SK-N-SH (cell line): ENCODE measurements at regions not wholly inside any gene's neighbourhood (a gene's known extent, or its start where the extent isn't known, plus 50 kb on each side); places are given as distances from the start of the nearest gene placed in this dataset.
"Not testable (repeated sequence)": the region's sequence is repeated elsewhere in the genome, so short reads cannot be mapped to it uniquely, and the experiment has no call there.

ENCODE experiments used
- CTCF ChIP-seq: fragments of 200-600 bp; sonication (generic); IDR thresholded peaks from 2 replicates; pipeline ENCODE4 v1.6.1; 2017; ENCODE audit warnings: antibody characterized with exemption, mild to moderate bottlenecking, moderate library complexity
- NFIC ChIP-seq: IDR thresholded peaks from 2 replicates; pipeline ENCODE4 v1.4.0; 2012; ENCODE audit warnings: borderline replicate concordance
- POLR2AphosphoS5 ChIP-seq: IDR thresholded peaks from 2 replicates; pipeline ENCODE4 v1.6.1; 2012; ENCODE audit warnings: low read depth, low read length
- RFX5 ChIP-seq: IDR thresholded peaks from 2 replicates; pipeline ENCODE4 v1.6.1; 2012; ENCODE audit warnings: mild to moderate bottlenecking, improper control_type of control experiment, low read length
- SIN3A ChIP-seq: IDR thresholded peaks from 2 replicates; pipeline ENCODE4 v1.6.1; 2012; ENCODE audit warnings: low read depth, mild to moderate bottlenecking, low read length, moderate library complexity, borderline replicate concordance
- TAF1 ChIP-seq: IDR thresholded peaks from 2 replicates; pipeline ENCODE4 v1.6.1; 2012; ENCODE audit warnings: low read depth, mild to moderate bottlenecking, low read length, moderate library complexity, borderline replicate concordance
- USF1 ChIP-seq: IDR thresholded peaks from 2 replicates; pipeline ENCODE4 v1.4.0; 2012; ENCODE audit warnings: low read depth, borderline replicate concordance
- YY1 ChIP-seq: IDR thresholded peaks from 2 replicates; pipeline ENCODE4 v1.4.0; 2012; ENCODE audit warnings: low read depth, mild to moderate bottlenecking
- TF ChIP-seq, protein P1 (sequence below): IDR thresholded peaks from 2 replicates; pipeline ENCODE4 v1.4.0; 2012; ENCODE audit warnings: low read depth
- TF ChIP-seq, protein P2 (sequence below): IDR thresholded peaks from 2 replicates; pipeline ENCODE4; 2012

- TF ChIP-seq CTCF, TAF1, POLR2AphosphoS5, USF1, YY1, RFX5, NFIC, SIN3A: not testable (repeated sequence)
- TF ChIP-seq, protein P1, sequence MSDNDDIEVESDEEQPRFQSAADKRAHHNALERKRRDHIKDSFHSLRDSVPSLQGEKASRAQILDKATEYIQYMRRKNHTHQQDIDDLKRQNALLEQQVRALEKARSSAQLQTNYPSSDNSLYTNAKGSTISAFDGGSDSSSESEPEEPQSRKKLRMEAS, result not testable (repeated sequence)
- TF ChIP-seq, protein P2, sequence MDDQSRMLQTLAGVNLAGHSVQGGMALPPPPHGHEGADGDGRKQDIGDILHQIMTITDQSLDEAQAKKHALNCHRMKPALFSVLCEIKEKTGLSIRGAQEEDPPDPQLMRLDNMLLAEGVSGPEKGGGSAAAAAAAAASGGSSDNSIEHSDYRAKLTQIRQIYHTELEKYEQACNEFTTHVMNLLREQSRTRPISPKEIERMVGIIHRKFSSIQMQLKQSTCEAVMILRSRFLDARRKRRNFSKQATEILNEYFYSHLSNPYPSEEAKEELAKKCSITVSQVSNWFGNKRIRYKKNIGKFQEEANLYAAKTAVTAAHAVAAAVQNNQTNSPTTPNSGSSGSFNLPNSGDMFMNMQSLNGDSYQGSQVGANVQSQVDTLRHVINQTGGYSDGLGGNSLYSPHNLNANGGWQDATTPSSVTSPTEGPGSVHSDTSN, result not testable (repeated sequence)
These were observed 689.3 kb downstream of the KCNJ18 start for GRCh38 chr17:22381589-22381988.
